ENCODE measurements at regions not wholly inside any gene's neighbourhood (a gene's known extent, or its start where the extent isn't known, plus 50 kb on each side); places are given as distances from the start of the nearest gene placed in this dataset.

GRCh38 chr12:97267594-97268202 lies 194.9 kb upstream of the RMST start:
- DNase-seq (ENCODE audit: low read depth in 4 of 4, low spot score in 2 of 4), result no peak

- DNase-seq (ENCODE audit: low read depth in 4 of 4, low spot score in 2 of 4), result no peak
Observed at GRCh38 chr12:97272471-97272870, 190.1 kb upstream of the RMST start.

GRCh38 chr12:97274386-97274785 lies 188.2 kb upstream of the RMST start:
- no peak for DNase-seq (ENCODE audit: low read depth in 4 of 4, low spot score in 2 of 4)

GRCh38 chr12:97275256-97275655 lies 187.3 kb upstream of the RMST start:
- peak in 2 of 4 donors; percentile 28 to 47 for DNase-seq (ENCODE audit: low read depth in 4 of 4, low spot score in 2 of 4)

- no peak for DNase-seq (ENCODE audit: low read depth in 4 of 4, low spot score in 2 of 4)
Observed at GRCh38 chr12:97275728-97276590, 186.6 kb upstream of the RMST start.

- no peak for DNase-seq (ENCODE audit: low read depth in 4 of 4, low spot score in 2 of 4)
Observed at GRCh38 chr12:97276661-97277429, 185.8 kb upstream of the RMST start.

GRCh38 chr12:97283297-97283696 lies 179.3 kb upstream of the RMST start:
- DNase-seq (ENCODE audit: low read depth in 4 of 4, low spot score in 2 of 4), result no peak

- no peak for DNase-seq (ENCODE audit: low read depth in 4 of 4, low spot score in 2 of 4)
Observed at GRCh38 chr12:97288531-97288930, 174.1 kb upstream of the RMST start.

- DNase-seq (ENCODE audit: low read depth in 4 of 4, low spot score in 2 of 4), result no peak
Observed at GRCh38 chr12:97292588-97292987, 170.0 kb upstream of the RMST start.

- no peak for DNase-seq (ENCODE audit: low read depth in 4 of 4, low spot score in 2 of 4)
Observed at GRCh38 chr12:97293541-97293940, 169.1 kb upstream of the RMST start.

- DNase-seq (ENCODE audit: low read depth in 4 of 4, low spot score in 2 of 4), result no peak
Observed at GRCh38 chr12:97299847-97300246, 162.8 kb upstream of the RMST start.

GRCh38 chr12:97300431-97300830 lies 162.2 kb upstream of the RMST start:
- no peak for DNase-seq (ENCODE audit: low read depth in 4 of 4, low spot score in 2 of 4)

GRCh38 chr12:97300891-97301290 lies 161.7 kb upstream of the RMST start:
- DNase-seq (ENCODE audit: low read depth in 4 of 4, low spot score in 2 of 4), result no peak

- DNase-seq (ENCODE audit: low read depth in 4 of 4, low spot score in 2 of 4), result no peak
Observed at GRCh38 chr12:97301576-97301975, 161.0 kb upstream of the RMST start.

GRCh38 chr12:97305651-97306050 lies 157.0 kb upstream of the RMST start:
- no peak for DNase-seq (ENCODE audit: low read depth in 4 of 4, low spot score in 2 of 4)

GRCh38 chr12:97306147-97306546 lies 156.5 kb upstream of the RMST start:
- no peak for DNase-seq (ENCODE audit: low read depth in 4 of 4, low spot score in 2 of 4)

- peak in 3 of 4 donors; percentile 26 to 47 (median 32) for DNase-seq (ENCODE audit: low read depth in 4 of 4, low spot score in 2 of 4)
Observed at GRCh38 chr12:97308576-97309198, 153.9 kb upstream of the RMST start.

- no peak for DNase-seq (ENCODE audit: low read depth in 4 of 4, low spot score in 2 of 4)
Observed at GRCh38 chr12:97309921-97310320, 152.7 kb upstream of the RMST start.

GRCh38 chr12:97312570-97313135 lies 150.0 kb upstream of the RMST start:
- DNase-seq (ENCODE audit: low read depth in 4 of 4, low spot score in 2 of 4), result no peak

- DNase-seq (ENCODE audit: low read depth in 4 of 4, low spot score in 2 of 4), result no peak
Observed at GRCh38 chr12:97313471-97314190, 149.0 kb upstream of the RMST start.
